ENCODE measurements at regions not wholly inside any gene's neighbourhood (a gene's known extent, or its start where the extent isn't known, plus 50 kb on each side); places are given as distances from the start of the nearest gene placed in this dataset.
"Not testable (repeated sequence)": the region's sequence is repeated elsewhere in the genome, so short reads cannot be mapped to it uniquely, and the experiment has no call there.

GRCh38 chr4:11119474-11119873 lies 309.2 kb downstream of the HS3ST1 start:
- no peak for DNase-seq

- no peak for DNase-seq
Measured at GRCh38 chr4:11118513-11118912, 310.2 kb downstream of the HS3ST1 start.

DNA sequence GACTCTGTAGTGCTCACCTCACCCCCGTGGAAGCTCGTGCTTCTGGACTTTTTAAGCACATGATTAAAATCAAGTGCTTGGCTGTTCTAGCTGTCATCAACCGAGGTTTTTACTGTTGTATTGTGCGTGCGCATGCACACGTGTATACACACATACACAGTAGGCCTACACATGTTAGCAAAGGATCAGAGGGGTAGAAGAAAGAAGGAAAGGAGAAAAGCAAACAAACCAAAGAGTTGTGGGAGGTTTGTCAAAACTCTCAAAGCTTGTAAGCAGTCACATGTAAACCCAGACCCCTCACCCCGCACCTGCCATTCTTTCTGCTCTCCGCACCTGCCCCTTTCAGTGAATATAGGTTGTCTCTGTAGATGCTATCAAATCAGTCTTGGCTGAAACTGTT lies 311.8 kb downstream of the HS3ST1 start:
- DNase-seq, result no peak

DNA sequence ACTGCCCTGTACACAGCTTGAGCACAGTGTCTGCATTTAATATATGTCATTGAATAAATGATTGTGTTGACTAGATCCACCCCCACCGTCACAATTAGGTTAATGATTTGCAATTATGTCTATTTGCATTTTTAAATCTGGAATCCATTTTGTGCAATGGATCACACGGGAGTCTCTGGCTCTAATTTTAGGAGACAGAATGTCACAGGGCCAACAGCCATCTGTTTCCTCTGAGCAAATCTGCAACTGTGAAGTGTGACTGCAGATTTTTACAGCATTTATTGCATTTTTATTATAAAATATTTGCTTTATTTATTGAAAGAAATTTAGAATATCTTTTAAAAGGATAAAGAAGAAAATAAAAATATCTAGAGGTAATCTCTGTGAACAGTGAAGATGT lies 316.8 kb downstream of the HS3ST1 start:
- no peak for DNase-seq

DNA sequence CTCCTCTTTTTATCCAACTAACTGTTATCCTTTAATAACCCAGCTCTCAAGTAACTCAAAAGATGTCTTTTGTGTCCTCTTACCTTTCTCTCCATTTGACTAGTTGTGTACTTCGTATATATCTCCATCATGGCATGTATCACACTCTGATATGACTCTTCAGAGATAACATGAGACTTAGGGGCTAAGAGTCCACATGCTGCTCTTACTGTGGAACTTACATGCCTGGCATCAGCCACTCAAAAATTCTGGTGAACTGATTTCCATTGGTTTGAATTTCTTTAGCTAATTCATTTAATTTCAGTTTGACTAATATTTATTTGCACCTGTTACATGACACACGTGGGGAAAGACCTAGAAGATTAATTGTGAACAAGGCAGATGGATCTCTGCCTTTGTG lies 317.3 kb downstream of the HS3ST1 start:
- DNase-seq, result no peak

DNA sequence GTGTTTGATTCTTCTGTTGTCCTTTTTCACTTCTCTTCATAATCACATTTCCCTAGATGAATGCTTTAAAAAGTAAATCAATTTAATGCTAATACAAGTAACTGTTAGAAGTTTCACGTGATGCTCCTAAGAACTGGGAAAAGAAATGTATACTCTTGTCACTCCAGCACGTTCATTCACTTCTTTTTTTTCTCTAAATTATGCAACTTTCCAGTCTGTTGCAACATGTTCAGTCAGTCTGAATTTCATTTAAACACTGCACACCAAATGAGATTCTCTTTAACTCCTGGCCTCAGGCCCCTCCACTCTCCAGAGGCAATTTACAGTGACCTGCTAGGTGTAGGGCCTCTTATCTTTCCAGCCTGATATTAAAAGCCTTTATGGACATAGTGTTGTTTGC lies 321.9 kb downstream of the HS3ST1 start:
- no peak for DNase-seq

DNA sequence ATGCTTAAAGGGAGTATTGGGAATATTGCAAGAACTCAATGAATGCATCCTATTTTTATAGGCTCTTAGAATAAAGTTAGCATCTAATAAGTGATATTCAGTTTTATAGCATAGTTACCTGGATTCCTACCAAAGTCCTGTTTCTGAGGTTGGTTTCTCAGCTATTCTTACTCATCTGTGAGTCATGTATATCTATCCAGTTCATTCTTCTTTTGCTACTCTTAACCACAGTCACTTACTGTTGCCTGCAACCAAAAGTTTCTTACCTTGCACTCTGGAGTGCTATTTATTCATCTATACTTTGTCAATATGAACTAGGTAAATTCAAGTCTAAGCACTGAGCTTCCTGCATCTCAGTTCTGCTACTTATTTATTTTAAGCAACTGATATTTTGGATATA lies 322.5 kb downstream of the HS3ST1 start:
- no peak for DNase-seq

- no peak for DNase-seq
Measured at GRCh38 chr4:11105715-11106114, 323.0 kb downstream of the HS3ST1 start.

GRCh38 chr4:11098461-11098860 lies 330.2 kb downstream of the HS3ST1 start:
- DNase-seq, result no peak

- DNase-seq, result no peak
Measured at GRCh38 chr4:11097725-11098124, 331.0 kb downstream of the HS3ST1 start.

GRCh38 chr4:11081006-11081405 lies 347.7 kb downstream of the HS3ST1 start:
- DNase-seq, result no peak

DNA sequence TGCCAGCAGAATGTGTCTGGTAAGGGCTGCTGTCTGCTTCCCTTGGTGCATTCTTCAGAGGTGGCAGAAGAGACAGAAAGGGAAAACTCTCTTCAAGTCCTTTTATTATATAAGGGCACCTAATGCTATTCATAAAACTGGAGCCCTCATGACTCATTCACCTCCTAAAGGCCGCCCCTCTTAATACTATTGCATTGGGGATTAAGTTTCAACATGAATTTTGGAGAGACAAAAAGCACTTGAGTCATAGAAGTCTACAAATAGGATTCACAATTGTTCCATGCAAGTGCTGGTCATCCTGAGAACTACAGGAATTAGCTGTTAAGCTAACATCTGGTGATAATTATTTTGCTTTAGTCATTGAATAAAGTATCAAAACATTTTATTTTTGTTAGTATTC lies 349.5 kb downstream of the HS3ST1 start:
- DNase-seq, result no peak

GRCh38 chr4:11074581-11075241 lies 354.0 kb downstream of the HS3ST1 start:
- no peak for DNase-seq

DNA sequence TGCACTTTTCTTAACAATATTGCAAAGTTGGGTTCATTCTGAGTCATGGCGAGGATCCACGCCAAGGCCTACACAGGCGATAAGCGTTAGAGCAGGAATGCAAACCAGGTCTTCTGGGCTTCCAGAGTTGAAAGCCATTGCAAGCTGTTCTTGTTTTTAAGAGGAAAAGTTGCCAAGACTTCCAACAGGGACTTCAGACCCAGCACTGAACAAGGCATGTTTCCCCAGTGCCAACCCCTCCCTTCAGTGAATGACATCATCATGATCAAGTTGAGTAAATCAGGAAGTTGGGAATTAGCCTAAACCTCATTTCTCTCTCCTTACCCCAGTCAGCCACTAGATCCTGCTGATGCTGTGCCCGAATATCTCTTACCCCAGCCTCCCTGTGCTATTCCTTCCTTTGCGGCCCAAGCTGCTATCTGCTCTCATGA lies 355.1 kb downstream of the HS3ST1 start:
- DNase-seq, result no peak

GRCh38 chr4:11072999-11073398 lies 355.7 kb downstream of the HS3ST1 start:
- DNase-seq, result no peak

GRCh38 chr4:11072463-11072862 lies 356.2 kb downstream of the HS3ST1 start:
- no peak for DNase-seq

- no peak for DNase-seq
Measured at GRCh38 chr4:11070813-11071212, 357.9 kb downstream of the HS3ST1 start.

GRCh38 chr4:11069581-11070211 lies 359.0 kb downstream of the HS3ST1 start:
- no peak for DNase-seq

- no peak for DNase-seq
Measured at GRCh38 chr4:11069083-11069482, 359.6 kb downstream of the HS3ST1 start.

DNA sequence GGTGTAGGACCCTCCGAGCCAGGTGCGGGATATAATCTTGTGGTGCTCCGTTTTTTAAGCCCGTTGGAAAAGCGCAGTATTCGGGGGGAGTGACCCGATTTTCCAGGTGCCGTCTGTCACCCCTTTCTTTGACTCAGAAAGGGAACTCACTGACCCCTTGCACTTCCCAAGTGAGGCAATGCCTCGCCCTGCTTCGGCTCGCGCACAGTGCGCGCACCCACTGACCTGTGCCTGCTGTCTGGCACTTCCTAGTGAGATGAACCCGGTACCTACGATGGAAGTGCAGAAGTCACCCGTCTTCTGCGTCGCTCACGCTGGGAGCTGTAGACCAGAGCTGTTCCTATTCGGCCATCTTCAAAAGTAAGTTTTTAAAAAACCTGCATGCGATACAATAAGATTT lies 362.1 kb downstream of the HS3ST1 start:
- DNase-seq, result not testable (repeated sequence)

- DNase-seq, result not testable (repeated sequence)
Measured at GRCh38 chr4:11060637-11061036, 368.1 kb downstream of the HS3ST1 start.

DNA sequence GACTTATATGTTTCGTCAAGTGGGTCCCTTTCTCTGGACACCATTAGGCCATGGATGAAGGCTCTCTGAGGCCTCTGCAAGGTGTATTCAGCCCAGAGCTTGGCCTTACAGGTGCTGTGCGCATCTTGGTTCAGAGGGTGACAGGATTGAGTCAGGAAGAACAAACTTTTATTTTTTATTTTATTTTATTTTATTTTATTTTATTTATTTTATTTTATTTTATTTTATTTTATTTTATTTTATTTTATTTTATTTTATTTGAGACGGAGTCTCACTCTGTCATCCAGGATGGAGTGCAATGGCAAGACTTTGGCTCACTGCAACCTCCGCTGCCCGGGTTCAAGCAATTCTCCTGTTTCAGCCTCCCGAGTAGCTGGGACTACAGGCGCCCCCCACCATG lies 370.4 kb upstream of the CLNK start:
- DNase-seq, result not testable (repeated sequence)

- no peak for DNase-seq
Measured at GRCh38 chr4:11053601-11054220, 369.1 kb upstream of the CLNK start.

- DNase-seq, result no peak
Measured at GRCh38 chr4:11051181-11051580, 366.6 kb upstream of the CLNK start.

DNA sequence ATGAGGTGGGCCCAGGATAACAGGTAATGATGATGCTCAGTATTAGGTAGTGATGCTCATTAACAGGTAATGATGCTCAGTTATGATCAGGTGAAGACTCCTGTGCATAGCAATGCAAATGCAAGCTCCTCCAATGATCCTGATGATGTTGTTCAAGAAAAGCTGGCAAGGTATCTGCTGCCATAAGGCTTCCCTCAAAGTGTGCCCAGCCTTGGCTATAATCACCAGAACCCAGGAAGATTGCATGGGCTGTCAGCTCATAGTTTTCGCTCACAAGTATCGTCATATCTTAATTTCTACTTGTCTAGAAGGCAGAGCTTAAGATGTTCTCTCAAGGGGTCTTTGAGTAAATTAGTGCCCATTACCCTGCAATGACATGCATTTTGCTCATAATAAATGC lies 366.2 kb upstream of the CLNK start:
- no peak for DNase-seq

Data from NCI-H1092 treated with DMSO at 0.1 percent for 48 hours (cell line).